GM13977 (cell line): ENCODE measurements at regions not wholly inside any gene's neighbourhood (a gene's known extent, or its start where the extent isn't known, plus 50 kb on each side); places are given as distances from the start of the nearest gene placed in this dataset.

Source experiments
- DNase-seq: peaks from one replicate; pipeline ENCODE4 v3.0.0; 2012; ENCODE audit warnings: low spot score
- in situ Hi-C: fragments of 300-500 bp; cut with MboI; formaldehyde crosslinking; loops from one replicate; pipeline ENCODE4 v1.12.0; 2022; ENCODE audit warnings: low sequenced_read_pairs, low pct_unique_long_range_greater_than_20kb, mixed read lengths, inconsistent platforms; ENCODE audit not compliant: unreplicated experiment
- TF ChIP-seq, protein P1 (sequence below): IDR thresholded peaks from 2 replicates; pipeline ENCODE4 v1.5.1; 2012; ENCODE audit warnings: mild to moderate bottlenecking, control low read depth; ENCODE audit not compliant: insufficient read depth; ENCODE audit errors: extremely low read depth, missing control alignments

DNA sequence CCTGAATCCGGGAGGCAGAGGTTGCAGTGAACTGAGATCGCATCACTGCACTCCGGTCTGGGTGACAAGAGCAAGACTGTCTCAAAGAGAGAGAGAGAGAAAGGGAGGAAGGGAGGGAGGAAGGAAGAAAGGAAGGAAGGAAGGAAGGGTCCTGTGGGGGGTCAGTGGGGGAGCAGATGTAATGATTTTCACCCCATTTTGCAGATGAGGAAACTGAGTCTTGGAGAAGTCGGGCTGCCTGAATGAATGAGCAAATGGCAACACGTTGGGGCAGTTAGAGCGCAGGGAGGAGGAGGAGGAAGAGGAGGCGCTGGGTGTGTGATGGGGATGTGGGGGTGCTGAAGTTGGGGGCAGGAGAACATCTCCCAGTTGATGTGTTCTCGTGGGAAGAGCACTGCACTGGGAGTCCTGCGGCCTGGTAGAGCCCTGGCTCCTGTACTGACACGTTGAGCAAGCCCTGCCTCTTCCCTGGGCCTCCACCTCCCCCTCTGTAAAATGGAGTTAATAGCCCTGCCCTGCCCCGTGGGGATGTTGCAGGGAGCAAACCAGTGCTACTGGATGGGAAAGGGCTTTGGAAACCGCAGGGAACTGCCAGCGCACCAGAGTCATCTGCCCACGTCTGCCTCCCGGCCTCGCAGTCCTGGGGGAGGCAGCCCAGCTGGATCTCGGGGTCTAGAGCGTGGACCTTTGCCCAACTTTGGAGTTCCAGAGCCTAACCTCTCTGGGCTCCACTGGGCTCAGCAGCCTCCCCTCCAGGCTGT is 103.2 kb upstream of the CASZ1 start:
- in situ Hi-C loops: no loop called here
- no peak for DNase-seq
- TF ChIP-seq, protein P1, sequence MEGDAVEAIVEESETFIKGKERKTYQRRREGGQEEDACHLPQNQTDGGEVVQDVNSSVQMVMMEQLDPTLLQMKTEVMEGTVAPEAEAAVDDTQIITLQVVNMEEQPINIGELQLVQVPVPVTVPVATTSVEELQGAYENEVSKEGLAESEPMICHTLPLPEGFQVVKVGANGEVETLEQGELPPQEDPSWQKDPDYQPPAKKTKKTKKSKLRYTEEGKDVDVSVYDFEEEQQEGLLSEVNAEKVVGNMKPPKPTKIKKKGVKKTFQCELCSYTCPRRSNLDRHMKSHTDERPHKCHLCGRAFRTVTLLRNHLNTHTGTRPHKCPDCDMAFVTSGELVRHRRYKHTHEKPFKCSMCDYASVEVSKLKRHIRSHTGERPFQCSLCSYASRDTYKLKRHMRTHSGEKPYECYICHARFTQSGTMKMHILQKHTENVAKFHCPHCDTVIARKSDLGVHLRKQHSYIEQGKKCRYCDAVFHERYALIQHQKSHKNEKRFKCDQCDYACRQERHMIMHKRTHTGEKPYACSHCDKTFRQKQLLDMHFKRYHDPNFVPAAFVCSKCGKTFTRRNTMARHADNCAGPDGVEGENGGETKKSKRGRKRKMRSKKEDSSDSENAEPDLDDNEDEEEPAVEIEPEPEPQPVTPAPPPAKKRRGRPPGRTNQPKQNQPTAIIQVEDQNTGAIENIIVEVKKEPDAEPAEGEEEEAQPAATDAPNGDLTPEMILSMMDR: no peak

DNA sequence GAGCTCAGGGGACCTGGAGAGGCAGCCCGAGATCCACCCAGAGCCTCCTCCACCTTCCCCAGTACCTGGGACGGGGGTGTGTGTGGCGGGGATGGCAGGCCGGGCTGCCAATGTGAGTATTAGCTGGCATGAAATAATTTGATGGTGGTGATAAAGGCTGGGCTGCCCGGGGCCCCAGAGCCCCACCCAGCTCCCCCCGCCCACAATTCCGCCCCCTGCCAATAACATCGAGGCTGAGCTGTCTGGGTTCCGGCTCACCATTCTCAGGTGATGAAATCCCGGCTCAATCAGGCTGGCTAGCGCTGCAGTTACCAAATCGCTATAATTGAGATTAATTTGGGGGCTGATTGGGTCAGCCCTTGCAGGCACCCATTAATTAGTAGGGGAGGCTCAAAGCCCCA is 103.8 kb upstream of the CASZ1 start:
- TF ChIP-seq, protein P1: no peak
- in situ Hi-C loops: no loop called here
- no peak for DNase-seq

DNA sequence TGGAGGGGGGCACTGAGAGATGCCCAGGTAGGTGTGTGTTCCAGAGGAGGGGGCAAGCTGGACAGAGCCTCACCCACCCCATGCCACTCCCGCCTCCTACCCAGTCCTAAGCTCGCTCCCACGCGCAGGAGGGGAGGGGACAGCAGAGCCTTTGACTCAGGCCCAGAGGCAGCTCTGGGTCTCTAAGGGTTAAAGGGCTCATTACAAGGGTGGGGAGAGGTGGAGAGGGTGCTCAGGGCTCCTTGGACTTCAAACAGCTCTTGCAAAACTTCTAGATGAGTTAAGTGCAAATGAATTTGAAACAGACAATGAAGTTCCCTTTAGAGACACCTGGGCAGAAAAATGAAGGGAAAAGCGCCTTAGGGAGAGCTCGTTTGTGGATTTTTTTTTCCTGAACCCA is 104.2 kb upstream of the CASZ1 start:
- DNase-seq: no peak
- in situ Hi-C loops: no loop called here

DNA sequence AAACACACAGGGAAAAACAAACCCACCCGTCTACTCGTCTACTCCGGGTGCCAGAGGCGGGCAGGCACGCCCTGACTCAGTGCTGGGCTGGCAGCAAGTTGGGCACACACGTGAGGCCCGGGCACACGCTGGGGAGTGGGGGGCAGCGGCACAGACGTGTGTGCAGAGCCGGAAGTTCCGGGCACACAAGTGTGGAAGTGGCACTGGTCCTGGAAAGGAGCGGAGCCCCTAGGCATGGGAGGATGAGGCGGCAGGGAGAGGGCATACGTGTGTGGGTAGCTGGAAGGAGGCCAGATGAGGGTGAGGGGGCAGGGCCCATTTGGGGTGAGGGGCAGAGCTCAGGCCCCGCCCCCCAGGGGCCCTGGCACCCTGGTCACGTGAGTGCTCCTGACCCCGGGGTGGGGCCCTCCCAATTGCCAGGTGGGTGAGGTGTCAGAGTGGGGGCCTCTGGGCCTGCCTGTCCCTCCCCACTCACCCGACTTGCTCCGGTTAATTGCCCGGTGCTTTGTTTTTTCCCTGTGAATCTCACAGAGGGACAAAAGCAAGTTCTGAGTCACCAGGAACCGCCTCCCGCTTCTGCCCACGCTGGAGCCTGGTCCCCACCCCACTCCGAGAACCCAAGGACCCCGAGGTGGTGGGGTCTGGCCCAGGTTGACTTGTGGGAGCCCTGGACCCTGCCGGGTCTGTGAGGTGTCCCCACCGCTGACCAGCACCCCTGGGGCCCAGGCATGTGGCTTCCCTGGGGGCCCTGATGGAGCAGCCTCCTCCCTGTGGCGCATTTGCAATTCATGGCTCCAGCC is 104.8 kb upstream of the CASZ1 start:
- no peak for DNase-seq
- TF ChIP-seq, protein P1: no peak
- in situ Hi-C loops: no loop called here

More for the DNA sequence above, 104.2 kb upstream of the CASZ1 start:
- TF ChIP-seq, protein P1: no peak

DNA sequence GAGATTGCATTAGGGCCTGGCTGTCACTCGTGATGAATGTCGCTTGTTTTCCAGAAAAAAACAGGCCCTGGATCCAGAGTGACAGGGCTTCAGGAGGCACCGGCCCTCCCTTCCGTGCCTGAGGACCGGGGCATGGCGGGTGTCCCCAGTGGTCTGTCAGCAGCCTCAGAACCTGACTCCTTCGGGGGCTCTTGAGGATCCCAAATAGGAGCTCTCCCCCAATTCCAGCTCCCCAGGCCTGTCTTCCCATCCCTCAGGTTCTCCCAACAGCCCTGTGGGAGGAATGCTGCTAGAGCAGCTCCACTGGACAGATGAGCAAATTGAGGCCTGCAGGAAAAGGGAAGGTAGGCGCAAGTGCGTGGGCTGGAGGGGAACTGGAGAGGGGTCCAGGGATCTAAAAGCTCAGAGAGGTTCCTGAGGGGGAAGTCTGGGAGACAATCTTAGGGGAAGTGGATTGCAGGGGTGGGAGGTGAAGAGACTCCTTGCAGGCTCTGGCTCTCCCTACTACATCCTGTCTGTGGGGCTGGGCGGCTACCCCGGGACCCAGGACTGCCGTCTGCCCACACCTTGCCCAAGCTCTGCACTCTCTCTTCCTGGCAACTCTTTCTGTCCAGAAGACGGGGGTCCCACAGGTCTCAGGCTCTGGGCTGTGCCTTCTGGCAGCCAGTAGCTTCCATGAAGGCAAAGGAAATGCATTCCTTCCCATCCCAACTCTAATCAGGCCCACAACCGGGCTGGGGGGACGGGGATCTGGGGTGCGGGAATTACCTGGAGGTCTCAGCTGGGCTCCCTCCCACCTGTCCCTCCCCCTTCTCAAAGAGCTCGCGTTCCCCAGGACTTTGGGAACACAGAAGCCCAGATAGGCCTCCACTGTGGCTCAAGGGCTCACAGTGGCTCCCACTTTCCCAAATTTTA is 105.7 kb upstream of the CASZ1 start:
- DNase-seq: no peak
- in situ Hi-C loops: no loop called here
- TF ChIP-seq, protein P1: no peak

DNA sequence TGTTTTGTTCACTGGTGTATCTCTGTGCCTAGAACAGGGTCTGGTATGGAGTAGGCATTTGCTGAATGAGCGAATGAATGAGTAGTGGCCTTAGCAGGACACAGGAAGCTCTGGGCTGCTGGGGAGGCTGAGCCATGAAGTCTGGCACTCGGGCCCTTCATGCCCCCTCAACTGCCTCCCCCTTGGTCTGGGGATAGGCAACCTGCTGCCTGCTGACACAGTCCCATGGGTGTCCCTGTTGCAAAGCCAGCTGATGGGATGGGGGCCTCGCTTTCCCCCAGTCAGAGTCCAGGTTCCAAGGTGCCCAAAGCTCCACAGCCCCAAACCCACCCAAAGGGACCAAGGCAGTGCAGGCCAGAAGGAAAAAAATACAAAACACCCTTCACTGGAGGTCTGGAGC is 107.0 kb upstream of the CASZ1 start:
- TF ChIP-seq, protein P1: no peak
- DNase-seq: no peak
- in situ Hi-C loops: no loop called here
